ENCODE measurements at regions not wholly inside any gene's neighbourhood (a gene's known extent, or its start where the extent isn't known, plus 50 kb on each side); places are given as distances from the start of the nearest gene placed in this dataset.

DNA sequence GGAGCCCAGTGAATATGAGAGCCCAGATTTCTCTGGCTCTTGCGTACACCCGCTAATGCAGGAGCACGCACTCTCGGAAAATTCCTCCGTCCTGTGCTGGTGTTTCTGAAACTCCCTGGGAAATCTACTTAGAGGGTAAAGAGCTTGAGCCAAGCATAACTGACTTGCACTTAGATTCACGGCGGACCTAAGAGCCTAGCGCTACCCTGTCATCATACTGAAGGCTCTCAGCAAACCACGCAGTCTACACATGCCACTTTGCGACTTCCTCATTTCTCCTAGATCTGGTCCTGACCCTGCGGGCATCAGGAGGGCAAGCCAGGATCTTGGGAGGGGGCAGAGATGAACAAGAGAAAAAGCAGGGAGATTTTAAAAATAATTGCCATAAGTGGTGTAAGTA, 324.7 kb downstream of the CD83 start:
- no peak for TF ChIP-seq POLR2A (IDR thresholded peaks at IDR 0.05)
- TF ChIP-seq, protein P1, sequence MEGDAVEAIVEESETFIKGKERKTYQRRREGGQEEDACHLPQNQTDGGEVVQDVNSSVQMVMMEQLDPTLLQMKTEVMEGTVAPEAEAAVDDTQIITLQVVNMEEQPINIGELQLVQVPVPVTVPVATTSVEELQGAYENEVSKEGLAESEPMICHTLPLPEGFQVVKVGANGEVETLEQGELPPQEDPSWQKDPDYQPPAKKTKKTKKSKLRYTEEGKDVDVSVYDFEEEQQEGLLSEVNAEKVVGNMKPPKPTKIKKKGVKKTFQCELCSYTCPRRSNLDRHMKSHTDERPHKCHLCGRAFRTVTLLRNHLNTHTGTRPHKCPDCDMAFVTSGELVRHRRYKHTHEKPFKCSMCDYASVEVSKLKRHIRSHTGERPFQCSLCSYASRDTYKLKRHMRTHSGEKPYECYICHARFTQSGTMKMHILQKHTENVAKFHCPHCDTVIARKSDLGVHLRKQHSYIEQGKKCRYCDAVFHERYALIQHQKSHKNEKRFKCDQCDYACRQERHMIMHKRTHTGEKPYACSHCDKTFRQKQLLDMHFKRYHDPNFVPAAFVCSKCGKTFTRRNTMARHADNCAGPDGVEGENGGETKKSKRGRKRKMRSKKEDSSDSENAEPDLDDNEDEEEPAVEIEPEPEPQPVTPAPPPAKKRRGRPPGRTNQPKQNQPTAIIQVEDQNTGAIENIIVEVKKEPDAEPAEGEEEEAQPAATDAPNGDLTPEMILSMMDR (IDR thresholded peaks at IDR 0.05) = no peak
- TF ChIP-seq EP300 (IDR thresholded peaks at IDR 0.05; ENCODE audit: low read depth) = no peak
